GM23248 (cell line): ENCODE measurements at regions not wholly inside any gene's neighbourhood (a gene's known extent, or its start where the extent isn't known, plus 50 kb on each side); places are given as distances from the start of the nearest gene placed in this dataset.
"Not testable (repeated sequence)": the region's sequence is repeated elsewhere in the genome, so short reads cannot be mapped to it uniquely, and the experiment has no call there.

ENCODE experiments used
- EZH2 ChIP-seq: fragments of 200-600 bp; sonication (generic); IDR thresholded peaks from 2 replicates; pipeline ENCODE4 v1.6.1; 2018; ENCODE audit warnings: antibody characterized with exemption, mild to moderate bottlenecking; ENCODE audit not compliant: insufficient read depth, poor library complexity, severe bottlenecking
- EZH2phosphoT487 ChIP-seq: fragments of 200-600 bp; sonication (generic); IDR thresholded peaks from 2 replicates; pipeline ENCODE4 v1.6.1; 2018; ENCODE audit warnings: antibody characterized with exemption, moderate library complexity, mild to moderate bottlenecking, low read depth; ENCODE audit not compliant: insufficient read depth

GRCh38 chr3:29182828-29183227 lies 98.0 kb upstream of the RBMS3 start:
- not testable (repeated sequence) for TF ChIP-seq EZH2, EZH2phosphoT487
